Ascending aorta (tissue), 2 donors: ENCODE measurements at regions not wholly inside any gene's neighbourhood (a gene's known extent, or its start where the extent isn't known, plus 50 kb on each side); places are given as distances from the start of the nearest gene placed in this dataset.

Source experiments
- DNase-seq, 2 donors: peaks; one replicate each; pipeline ENCODE4 v3.0.0-alpha.2; 2019; ENCODE audit warnings: low spot score in 2 of 2
- H3K27ac ChIP-seq, 2 donors: fragments of 200-600 bp; sonication (generic); one replicate each; pipeline ENCODE4 v1.5.1; 2016 to 2017; ENCODE audit warnings: mild to moderate bottlenecking in 1 of 2
- H3K27me3 ChIP-seq: fragments of 200-600 bp; sonication (generic); one replicate; pipeline ENCODE4 v1.5.1; 2017
- H3K36me3 ChIP-seq, 2 donors: fragments of 200-600 bp; sonication (generic); one replicate each; pipeline ENCODE4 v1.5.1; 2016
- H3K4me1 ChIP-seq, 2 donors: fragments of 200-600 bp; sonication (generic); one replicate each; pipeline ENCODE4 v1.5.1; 2016 to 2017; ENCODE audit warnings: mild to moderate bottlenecking in 1 of 2
- H3K4me3 ChIP-seq, 2 donors: fragments of 200-600 bp; sonication (generic); one replicate each; pipeline ENCODE4 v1.5.1; 2016 to 2017; ENCODE audit warnings: mild to moderate bottlenecking in 1 of 2
- H3K9me3 ChIP-seq, 2 donors: fragments of 200-600 bp; sonication (generic); one replicate each; pipeline ENCODE4 v1.5.1; 2016
- intact Hi-C: fragments of 100-400 bp; cut with DNase I; formaldehyde crosslinking; loops from one replicate; pipeline ENCODE4 v1.15.1; 2023
- TF ChIP-seq, protein P1 (sequence below), 3 experiments: fragments of 200-600 bp in 2 of 3; fragments of 450-650 bp in 1 of 3; sonication (generic) in 2 of 3; IDR thresholded peaks; one replicate each; pipeline ENCODE4 v1.5.1; 2016 to 2019; ENCODE audit warnings: antibody characterized with exemption in 3 of 3, mild to moderate bottlenecking in 1 of 3, moderate library complexity in 1 of 3

- TF ChIP-seq, protein P1, sequence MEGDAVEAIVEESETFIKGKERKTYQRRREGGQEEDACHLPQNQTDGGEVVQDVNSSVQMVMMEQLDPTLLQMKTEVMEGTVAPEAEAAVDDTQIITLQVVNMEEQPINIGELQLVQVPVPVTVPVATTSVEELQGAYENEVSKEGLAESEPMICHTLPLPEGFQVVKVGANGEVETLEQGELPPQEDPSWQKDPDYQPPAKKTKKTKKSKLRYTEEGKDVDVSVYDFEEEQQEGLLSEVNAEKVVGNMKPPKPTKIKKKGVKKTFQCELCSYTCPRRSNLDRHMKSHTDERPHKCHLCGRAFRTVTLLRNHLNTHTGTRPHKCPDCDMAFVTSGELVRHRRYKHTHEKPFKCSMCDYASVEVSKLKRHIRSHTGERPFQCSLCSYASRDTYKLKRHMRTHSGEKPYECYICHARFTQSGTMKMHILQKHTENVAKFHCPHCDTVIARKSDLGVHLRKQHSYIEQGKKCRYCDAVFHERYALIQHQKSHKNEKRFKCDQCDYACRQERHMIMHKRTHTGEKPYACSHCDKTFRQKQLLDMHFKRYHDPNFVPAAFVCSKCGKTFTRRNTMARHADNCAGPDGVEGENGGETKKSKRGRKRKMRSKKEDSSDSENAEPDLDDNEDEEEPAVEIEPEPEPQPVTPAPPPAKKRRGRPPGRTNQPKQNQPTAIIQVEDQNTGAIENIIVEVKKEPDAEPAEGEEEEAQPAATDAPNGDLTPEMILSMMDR (IDR thresholded peaks at IDR 0.05), result no peak
- intact Hi-C loops, result no loop called here
- no peak for DNase-seq
- no peak overlapping the region for H3K27ac ChIP-seq
- no peaks in the 10 kb centered on the region for H3K36me3 ChIP-seq
- no peak overlapping the region for H3K4me3 ChIP-seq
- H3K4me1 ChIP-seq, result peaks cover 6 to 20% of the 10 kb centered on the region in 2 donors
- H3K27me3 ChIP-seq, result no peaks in the 10 kb centered on the region
- no peaks in the 10 kb centered on the region for H3K9me3 ChIP-seq
These were observed 73.7 kb downstream of the NAV1 start for GRCh38 chr1:201612645-201613044.

GRCh38 chr1:201614262-201615015 is 75.5 kb downstream of the NAV1 start:
- no peak for DNase-seq
- peaks cover 0 to 9% of the 10 kb centered on the region in 2 donors for H3K4me1 ChIP-seq
- TF ChIP-seq, protein P1 (IDR thresholded peaks at IDR 0.05), result no peak
- no peaks in the 10 kb centered on the region for H3K27me3 ChIP-seq
- no peak overlapping the region for H3K4me3 ChIP-seq
- H3K27ac ChIP-seq, result no peak overlapping the region
- H3K9me3 ChIP-seq, result no peaks in the 10 kb centered on the region
- H3K36me3 ChIP-seq, result no peaks in the 10 kb centered on the region
- intact Hi-C loops, result no loop called here

- no peaks in the 10 kb centered on the region for H3K27me3 ChIP-seq
- peaks cover 0 to 5% of the 10 kb centered on the region in 2 donors for H3K4me1 ChIP-seq
- no peak for DNase-seq
- no peak overlapping the region for H3K27ac ChIP-seq
- no peaks in the 10 kb centered on the region for H3K9me3 ChIP-seq
- no peak overlapping the region for H3K4me3 ChIP-seq
- no peaks in the 10 kb centered on the region for H3K36me3 ChIP-seq
- intact Hi-C loops, result no loop called here
- TF ChIP-seq, protein P1 (IDR thresholded peaks at IDR 0.05), result no peak
These were observed 78.2 kb downstream of the NAV1 start for GRCh38 chr1:201617157-201617556.

DNA sequence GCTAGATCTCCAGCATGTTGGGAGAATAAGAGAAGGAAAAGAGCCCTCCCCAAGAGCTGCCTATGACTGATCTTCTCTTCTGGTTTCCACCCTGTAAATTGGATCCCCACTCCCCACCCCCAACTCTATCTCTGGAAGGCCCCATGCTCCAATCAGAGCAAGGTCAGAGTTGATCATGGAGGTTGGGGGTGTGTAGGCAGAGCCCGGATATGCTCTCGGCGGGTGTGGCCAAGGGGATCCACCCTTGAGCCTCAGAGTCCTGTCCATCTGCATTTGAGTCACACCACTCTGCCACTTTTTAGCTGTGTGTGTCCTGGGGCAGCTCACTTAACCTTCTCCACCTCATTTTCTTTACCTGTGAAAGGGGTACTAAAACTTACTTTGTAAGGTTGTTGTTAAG is 79.5 kb downstream of the NAV1 start:
- H3K27me3 ChIP-seq, result no peaks in the 10 kb centered on the region
- TF ChIP-seq, protein P1 (IDR thresholded peaks at IDR 0.05), result no peak
- H3K4me3 ChIP-seq, result no peak overlapping the region
- H3K9me3 ChIP-seq, result no peaks in the 10 kb centered on the region
- no peak overlapping the region for H3K27ac ChIP-seq
- no peak for DNase-seq
- intact Hi-C loops, result no loop called here
- H3K36me3 ChIP-seq, result peaks cover 7% of the 10 kb centered on the region in 2 donors
- H3K4me1 ChIP-seq, result peaks cover 0 to 5% of the 10 kb centered on the region in 2 donors

- Histone ChIP-seq H3K27me3 (no peaks in the 10 kb centered on the region), H3K4me3 (no peak overlapping the region), H3K27ac (no peak overlapping the region), H3K36me3 (peaks cover 12% of the 10 kb centered on the region in 2 donors), H3K4me1 (peaks cover 0 to 5% of the 10 kb centered on the region in 2 donors), H3K9me3 (no peaks in the 10 kb centered on the region)
- TF ChIP-seq, protein P1 (IDR thresholded peaks at IDR 0.05), result no peak
- intact Hi-C loops, result no loop called here
- DNase-seq, result no peak
These were observed 80.0 kb downstream of the NAV1 start for GRCh38 chr1:201618905-201619304.
